Neural crest cell (in vitro differentiated cells): ENCODE measurements at regions not wholly inside any gene's neighbourhood (a gene's known extent, or its start where the extent isn't known, plus 50 kb on each side); places are given as distances from the start of the nearest gene placed in this dataset.

ENCODE experiments used
- DNase-seq: peaks from one replicate; pipeline ENCODE4 v3.0.0; 2021; ENCODE audit warnings: low read depth, mixed read lengths, low spot score
- H3K27ac Mint-ChIP-seq: one replicate; pipeline ENCODE4 v1.8.0; 2021; ENCODE audit warnings: mild to moderate bottlenecking, mixed read lengths; ENCODE audit not compliant: unreplicated experiment
- H3K27me3 Mint-ChIP-seq: 2 replicates; pipeline ENCODE4 v1.8.0; 2021; ENCODE audit warnings: low read depth, mild to moderate bottlenecking, mixed read lengths
- H3K36me3 Mint-ChIP-seq: 2 replicates; pipeline ENCODE4 v1.8.0; 2021; ENCODE audit warnings: low read depth, mild to moderate bottlenecking, mixed read lengths
- H3K4me1 Mint-ChIP-seq: 2 replicates; pipeline ENCODE4 v1.8.0; 2021; ENCODE audit warnings: mixed read lengths
- H3K4me3 Mint-ChIP-seq: one replicate; pipeline ENCODE4 v1.8.0; 2021; ENCODE audit warnings: mild to moderate bottlenecking, mixed read lengths
- H3K9me3 Mint-ChIP-seq: 2 replicates; pipeline ENCODE4 v1.8.0; 2021; ENCODE audit warnings: mixed read lengths
- TF ChIP-seq, protein P1 (sequence below): fragments of 200-600 bp; sonication (generic); conservative IDR thresholded peaks from 2 replicates; pipeline ENCODE4 v1.5.0; 2021; ENCODE audit warnings: antibody characterized with exemption, mild to moderate bottlenecking

DNA sequence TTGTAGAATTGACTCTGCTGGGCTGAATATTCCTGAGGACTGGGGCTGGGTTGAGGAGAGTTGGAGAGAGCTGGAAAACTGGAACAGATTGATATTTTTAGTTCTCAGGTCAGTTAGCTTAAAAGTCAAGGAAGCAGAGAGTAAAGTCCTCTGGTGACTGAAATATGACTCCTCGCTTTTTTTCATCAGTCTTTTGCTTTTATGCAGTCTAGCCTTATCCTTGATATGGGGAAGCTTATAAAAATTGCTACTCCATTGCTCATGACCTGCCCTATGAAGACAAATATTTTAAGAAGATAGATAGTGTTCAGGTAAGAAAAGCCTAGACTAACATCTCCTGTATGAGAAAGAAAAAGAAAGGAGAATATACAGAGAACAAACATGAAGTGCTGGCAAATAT, 152.7 kb downstream of the C4orf33 start:
- H3K4me3 Mint-ChIP-seq = no peak overlapping the region
- H3K36me3 Mint-ChIP-seq = no peaks in the 10 kb centered on the region
- TF ChIP-seq, protein P1, sequence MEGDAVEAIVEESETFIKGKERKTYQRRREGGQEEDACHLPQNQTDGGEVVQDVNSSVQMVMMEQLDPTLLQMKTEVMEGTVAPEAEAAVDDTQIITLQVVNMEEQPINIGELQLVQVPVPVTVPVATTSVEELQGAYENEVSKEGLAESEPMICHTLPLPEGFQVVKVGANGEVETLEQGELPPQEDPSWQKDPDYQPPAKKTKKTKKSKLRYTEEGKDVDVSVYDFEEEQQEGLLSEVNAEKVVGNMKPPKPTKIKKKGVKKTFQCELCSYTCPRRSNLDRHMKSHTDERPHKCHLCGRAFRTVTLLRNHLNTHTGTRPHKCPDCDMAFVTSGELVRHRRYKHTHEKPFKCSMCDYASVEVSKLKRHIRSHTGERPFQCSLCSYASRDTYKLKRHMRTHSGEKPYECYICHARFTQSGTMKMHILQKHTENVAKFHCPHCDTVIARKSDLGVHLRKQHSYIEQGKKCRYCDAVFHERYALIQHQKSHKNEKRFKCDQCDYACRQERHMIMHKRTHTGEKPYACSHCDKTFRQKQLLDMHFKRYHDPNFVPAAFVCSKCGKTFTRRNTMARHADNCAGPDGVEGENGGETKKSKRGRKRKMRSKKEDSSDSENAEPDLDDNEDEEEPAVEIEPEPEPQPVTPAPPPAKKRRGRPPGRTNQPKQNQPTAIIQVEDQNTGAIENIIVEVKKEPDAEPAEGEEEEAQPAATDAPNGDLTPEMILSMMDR = no peak
- H3K9me3 Mint-ChIP-seq = peaks cover 5% of the 10 kb centered on the region
- no peaks in the 10 kb centered on the region for H3K4me1 Mint-ChIP-seq
- no peaks in the 10 kb centered on the region for H3K27me3 Mint-ChIP-seq
- DNase-seq = no peak
- H3K27ac Mint-ChIP-seq = no peak overlapping the region

DNA sequence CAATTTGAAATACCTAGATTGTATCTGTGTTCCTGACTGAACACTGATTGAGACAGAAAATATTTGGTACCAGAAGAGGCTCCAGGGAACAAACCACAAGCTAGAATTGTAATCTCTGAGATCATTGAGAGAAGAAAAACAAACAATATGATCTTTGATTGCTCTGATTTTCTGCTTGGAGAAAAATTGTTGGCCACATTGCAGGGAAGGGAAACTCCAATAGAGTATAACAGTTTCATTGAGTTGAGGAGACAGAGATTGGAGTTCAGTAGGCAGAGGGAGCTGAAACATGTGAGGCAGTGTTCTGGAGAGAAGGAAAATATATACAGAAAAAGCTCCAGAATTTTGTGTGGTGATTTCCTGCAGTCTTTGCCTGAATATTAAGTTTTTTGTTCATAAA, 158.2 kb downstream of the C4orf33 start:
- Mint-ChIP-seq H3K36me3 (no peaks in the 10 kb centered on the region), H3K4me1 (no peaks in the 10 kb centered on the region)

DNA sequence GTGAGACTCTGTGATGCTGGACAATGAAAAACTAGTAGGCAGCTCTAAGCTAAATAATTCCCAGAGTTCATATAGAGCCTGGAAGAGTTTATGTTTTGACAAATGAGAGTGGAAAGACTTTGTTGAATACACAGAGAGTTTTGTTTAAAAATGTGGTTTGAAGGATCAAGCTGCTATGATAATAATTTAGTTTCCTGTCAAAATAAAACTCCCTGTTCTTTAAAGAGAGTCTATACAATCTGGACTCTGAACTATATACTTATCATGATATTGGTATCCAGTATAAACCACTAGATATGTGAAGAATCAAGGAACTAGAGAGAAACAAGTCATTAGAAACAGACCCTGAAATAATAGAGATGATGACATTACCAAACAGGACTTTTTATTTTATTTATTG, 158.6 kb downstream of the C4orf33 start:
- H3K4me3 Mint-ChIP-seq = no peak overlapping the region
- H3K4me1 Mint-ChIP-seq = no peaks in the 10 kb centered on the region
- no peak for DNase-seq
- no peaks in the 10 kb centered on the region for H3K27me3 Mint-ChIP-seq
- no peak overlapping the region for H3K27ac Mint-ChIP-seq
- TF ChIP-seq, protein P1 = no peak
- no peaks in the 10 kb centered on the region for H3K36me3 Mint-ChIP-seq
- H3K9me3 Mint-ChIP-seq = peaks cover 2% of the 10 kb centered on the region

More for the DNA sequence above, 158.2 kb downstream of the C4orf33 start:
- TF ChIP-seq, protein P1 = no peak
- Mint-ChIP-seq H3K27ac (no peak overlapping the region), H3K4me3 (no peak overlapping the region), H3K9me3 (peaks cover 2% of the 10 kb centered on the region), H3K27me3 (no peaks in the 10 kb centered on the region)
- DNase-seq = no peak

DNA sequence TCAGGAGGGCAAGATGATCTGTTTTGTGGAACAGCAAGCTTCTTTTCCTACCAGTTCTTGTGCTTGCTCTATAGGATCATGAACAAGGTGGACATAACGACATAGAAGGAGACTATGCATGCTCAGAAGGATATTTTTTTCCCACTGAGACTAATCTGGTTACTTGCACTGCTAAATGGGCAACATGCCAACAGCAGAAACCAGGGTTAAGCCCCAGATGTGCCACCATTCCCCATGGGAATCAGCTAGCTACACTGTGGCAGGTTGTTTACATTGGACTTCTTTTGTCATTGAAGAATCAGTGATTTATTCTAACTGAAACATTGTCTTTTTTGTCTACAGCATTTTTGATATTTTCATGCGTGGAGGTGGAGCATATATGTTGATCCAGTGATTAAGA, 165.6 kb downstream of the C4orf33 start:
- TF ChIP-seq, protein P1 = no peak
- no peaks in the 10 kb centered on the region for H3K9me3 Mint-ChIP-seq
- no peaks in the 10 kb centered on the region for H3K27me3 Mint-ChIP-seq
- no peaks in the 10 kb centered on the region for H3K36me3 Mint-ChIP-seq
- no peak overlapping the region for H3K27ac Mint-ChIP-seq
- no peak overlapping the region for H3K4me3 Mint-ChIP-seq
- peaks cover 5% of the 10 kb centered on the region for H3K4me1 Mint-ChIP-seq
- no peak for DNase-seq

DNA sequence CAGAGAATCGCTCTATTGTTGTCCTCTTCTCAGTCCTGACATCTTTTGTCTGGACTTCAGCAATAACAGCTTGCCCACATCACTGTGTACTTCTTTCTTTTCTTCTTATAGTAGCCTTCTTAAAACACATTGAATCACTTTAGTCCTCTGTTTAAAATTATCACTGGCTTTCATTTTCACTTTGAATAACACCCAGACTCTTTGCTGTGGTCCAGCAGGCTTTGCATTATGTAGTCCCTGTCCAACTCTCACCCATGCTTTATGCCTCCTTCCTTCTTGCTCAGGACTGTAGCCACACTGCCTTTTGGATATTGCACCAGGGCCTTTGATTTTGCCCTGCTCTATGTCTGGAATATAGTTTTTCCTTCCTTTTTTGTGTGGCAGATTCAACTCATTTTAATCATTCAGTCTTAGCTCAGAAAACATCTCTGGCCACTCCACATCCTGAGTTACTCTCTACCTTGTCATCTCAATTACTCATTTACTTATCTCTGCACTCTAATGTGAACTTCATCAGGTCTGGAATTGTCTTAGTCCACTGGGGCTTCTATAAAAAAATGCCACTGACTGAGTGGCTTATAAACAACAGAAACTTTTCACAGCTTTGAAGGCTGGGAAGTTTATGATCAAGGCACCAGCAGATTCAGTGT, 168.2 kb downstream of the C4orf33 start:
- Mint-ChIP-seq H3K27ac (no peak overlapping the region), H3K27me3 (no peaks in the 10 kb centered on the region), H3K36me3 (no peaks in the 10 kb centered on the region), H3K4me1 (peaks cover 16% of the 10 kb centered on the region), H3K4me3 (no peak overlapping the region), H3K9me3 (no peaks in the 10 kb centered on the region)
- TF ChIP-seq, protein P1 = no peak
- DNase-seq = no peak
